Fibroblast of skin of left biceps (primary cell): ENCODE measurements at regions not wholly inside any gene's neighbourhood (a gene's known extent, or its start where the extent isn't known, plus 50 kb on each side); places are given as distances from the start of the nearest gene placed in this dataset.
"Not testable (repeated sequence)": the region's sequence is repeated elsewhere in the genome, so short reads cannot be mapped to it uniquely, and the experiment has no call there.

Experiments
- DNase-seq, 2 experiments: peaks; one replicate each; pipeline ENCODE4 v3.0.0-alpha.2; 2013; ENCODE audit warnings: low read depth in 2 of 2

DNA sequence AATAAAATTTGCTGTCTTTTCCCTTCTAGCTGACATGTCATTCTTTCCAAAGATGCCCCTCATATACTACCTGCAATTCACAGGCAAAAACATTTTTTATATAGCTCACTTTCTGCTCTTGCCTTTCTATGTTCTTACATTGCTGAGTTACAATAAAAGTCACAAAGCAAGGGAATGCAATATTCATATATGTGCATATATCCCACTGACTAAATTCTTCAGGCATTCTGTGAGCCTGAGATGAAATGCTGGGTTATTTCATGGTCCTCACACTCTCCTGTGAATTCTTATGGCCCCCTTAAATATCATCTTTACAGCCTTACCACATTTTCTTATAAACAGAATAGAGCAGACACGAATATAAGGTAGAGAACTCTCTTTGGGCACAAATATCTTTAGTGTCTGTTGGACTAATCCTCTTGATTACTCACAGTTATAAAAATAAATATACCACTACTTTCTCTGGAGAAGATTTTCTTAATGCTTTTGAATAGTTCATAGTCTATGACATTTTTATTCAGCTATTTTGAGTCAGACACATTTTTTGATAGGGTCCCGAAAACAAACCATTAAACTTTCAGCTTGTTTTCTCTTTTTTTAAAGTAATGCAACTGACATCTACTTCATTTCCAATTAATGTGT, 84.1 kb upstream of the H2AZ1 start:
- no peak for DNase-seq

GRCh38 chr4:100026066-100026465, 76.0 kb upstream of the H2AZ1 start:
- no peak for DNase-seq

DNA sequence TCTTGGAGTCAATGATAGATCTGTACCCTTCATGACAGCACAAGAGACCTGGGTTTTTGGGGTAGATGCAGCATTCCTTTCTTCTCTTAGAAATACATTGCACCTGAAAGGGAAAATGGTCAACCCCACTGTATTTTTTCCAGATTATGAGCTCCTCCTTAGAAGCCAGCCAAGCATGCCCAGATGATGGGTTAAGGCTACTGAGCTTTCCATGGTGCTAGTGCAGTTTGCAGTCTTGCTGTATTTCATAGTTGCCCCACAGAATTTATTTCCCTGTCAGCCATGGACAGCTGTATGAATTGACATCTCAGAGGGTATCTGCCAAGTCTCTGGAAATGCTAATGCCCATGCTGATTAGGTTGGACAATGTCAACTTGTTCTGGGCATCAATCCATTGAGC, 73.7 kb upstream of the H2AZ1 start:
- DNase-seq: no peak

- no peak for DNase-seq
Measured at GRCh38 chr4:100022792-100023222, 72.7 kb upstream of the H2AZ1 start.

GRCh38 chr4:100019821-100020220, 69.7 kb upstream of the H2AZ1 start:
- no peak for DNase-seq

GRCh38 chr4:100017637-100018310, 67.7 kb upstream of the H2AZ1 start:
- no peak for DNase-seq

GRCh38 chr4:100016191-100016590, 66.1 kb upstream of the H2AZ1 start:
- no peak for DNase-seq

GRCh38 chr4:100014616-100015015, 64.5 kb upstream of the H2AZ1 start:
- no peak for DNase-seq

- no peak for DNase-seq
Measured at GRCh38 chr4:100009490-100009889, 59.4 kb upstream of the H2AZ1 start.

GRCh38 chr4:100008048-100008447, 58.0 kb upstream of the H2AZ1 start:
- peak; percentile 28 to 29 for DNase-seq

- DNase-seq: not testable (repeated sequence)
Measured at GRCh38 chr4:100006161-100006560, 56.1 kb upstream of the H2AZ1 start.
